ENCODE measurements at regions not wholly inside any gene's neighbourhood (a gene's known extent, or its start where the extent isn't known, plus 50 kb on each side); places are given as distances from the start of the nearest gene placed in this dataset.

- peaks cover 4% of the 10 kb centered on the region for H3K4me1 ChIP-seq
- intact Hi-C loops (cut with DNase I) = no loop called here
- H3K9me3 ChIP-seq = no peaks in the 10 kb centered on the region
- TF ChIP-seq CTCF (IDR thresholded peaks at IDR 0.05) = no peak
- TF ChIP-seq POLR2A (IDR thresholded peaks at IDR 0.05) = no peak
- 77 to 86% methylated on average over 8 of the region's 8 CpGs for WGBS, 2 donors
- ATAC-seq = no peak
- no peak overlapping the region for H3K27ac ChIP-seq
- H3K27me3 ChIP-seq = no peaks in the 10 kb centered on the region
- no peaks in the 10 kb centered on the region for H3K36me3 ChIP-seq (replicated peaks in 1 of 2; ENCODE audit: insufficient read depth in 1 of 2, low read depth in 2 of 2)
- no peak overlapping the region for H3K4me3 ChIP-seq
- DNase-seq = no peak
Measured at GRCh38 chr10:91035650-91036292, 114.9 kb upstream of the ANKRD1 start.

GRCh38 chr10:91036807-91037411, 116.0 kb upstream of the ANKRD1 start:
- DNase-seq (no peak), ATAC-seq (no peak)
- Histone ChIP-seq H3K27ac (no peak overlapping the region), H3K4me3 (no peak overlapping the region), H3K9me3 (no peaks in the 10 kb centered on the region), H3K27me3 (no peaks in the 10 kb centered on the region), H3K4me1 (peaks cover 4% of the 10 kb centered on the region), H3K36me3 (replicated peaks in 1 of 2; ENCODE audit: insufficient read depth in 1 of 2, low read depth in 2 of 2) (no peaks in the 10 kb centered on the region)
- WGBS, 2 donors = 78 to 88% methylated on average over 2 of the region's 2 CpGs
- TF ChIP-seq CTCF (IDR thresholded peaks at IDR 0.05) (no peak), POLR2A (IDR thresholded peaks at IDR 0.05) (no peak)
- intact Hi-C loops (cut with DNase I) = no loop called here

GRCh38 chr10:91038971-91039370, 118.1 kb upstream of the ANKRD1 start:
- no peaks in the 10 kb centered on the region for H3K27me3 ChIP-seq
- H3K36me3 ChIP-seq (replicated peaks in 1 of 2; ENCODE audit: insufficient read depth in 1 of 2, low read depth in 2 of 2) = no peaks in the 10 kb centered on the region
- no peak for ATAC-seq
- no peak for DNase-seq
- intact Hi-C loops (cut with DNase I) = no loop called here
- WGBS, 2 donors = 45 to 59% methylated on average over 3 of the region's 3 CpGs
- H3K4me1 ChIP-seq = peaks cover 4% of the 10 kb centered on the region
- no peak for TF ChIP-seq CTCF (IDR thresholded peaks at IDR 0.05)
- no peak for TF ChIP-seq POLR2A (IDR thresholded peaks at IDR 0.05)
- no peaks in the 10 kb centered on the region for H3K9me3 ChIP-seq
- H3K27ac ChIP-seq = no peak overlapping the region
- H3K4me3 ChIP-seq = no peak overlapping the region

- intact Hi-C loops (cut with DNase I) = no loop called here
- no peak for ATAC-seq
- 75 to 85% methylated on average over 2 of the region's 2 CpGs for whole genome bisulfite sequencing, 2 donors
- H3K27me3 ChIP-seq = no peaks in the 10 kb centered on the region
- no peaks in the 10 kb centered on the region for H3K9me3 ChIP-seq
- H3K36me3 ChIP-seq (replicated peaks in 1 of 2; ENCODE audit: insufficient read depth in 1 of 2, low read depth in 2 of 2) = no peaks in the 10 kb centered on the region
- no peaks in the 10 kb centered on the region for H3K4me1 ChIP-seq
- no peak overlapping the region for H3K4me3 ChIP-seq
- no peak for DNase-seq
- no peak for TF ChIP-seq POLR2A (IDR thresholded peaks at IDR 0.05)
- no peak for TF ChIP-seq CTCF (IDR thresholded peaks at IDR 0.05)
- H3K27ac ChIP-seq = no peak overlapping the region
Measured at GRCh38 chr10:91040343-91040742, 119.5 kb upstream of the ANKRD1 start.

GRCh38 chr10:91042069-91042468, 121.2 kb upstream of the ANKRD1 start:
- TF ChIP-seq CTCF (IDR thresholded peaks at IDR 0.05) = no peak
- no peak for TF ChIP-seq POLR2A (IDR thresholded peaks at IDR 0.05)
- no peak overlapping the region for H3K27ac ChIP-seq
- no peak overlapping the region for H3K4me3 ChIP-seq
- no peak for DNase-seq
- no peaks in the 10 kb centered on the region for H3K9me3 ChIP-seq
- H3K4me1 ChIP-seq = no peaks in the 10 kb centered on the region
- H3K27me3 ChIP-seq = no peaks in the 10 kb centered on the region
- no peak for ATAC-seq
- intact Hi-C loops (cut with DNase I) = no loop called here
- WGBS, 2 donors = 43 to 52% methylated on average over 3 of the region's 3 CpGs
- no peaks in the 10 kb centered on the region for H3K36me3 ChIP-seq (replicated peaks in 1 of 2; ENCODE audit: insufficient read depth in 1 of 2, low read depth in 2 of 2)

Measured in body of pancreas (tissue), 4 donors.